NCI-H526 (cell line): ENCODE measurements at regions not wholly inside any gene's neighbourhood (a gene's known extent, or its start where the extent isn't known, plus 50 kb on each side); places are given as distances from the start of the nearest gene placed in this dataset.
"Not testable (repeated sequence)": the region's sequence is repeated elsewhere in the genome, so short reads cannot be mapped to it uniquely, and the experiment has no call there.

Source experiments
- DNase-seq, 2 experiments: peaks; one replicate each; lab custom pipeline; 2025; lab: John Stamatoyannopoulos, UW

DNA sequence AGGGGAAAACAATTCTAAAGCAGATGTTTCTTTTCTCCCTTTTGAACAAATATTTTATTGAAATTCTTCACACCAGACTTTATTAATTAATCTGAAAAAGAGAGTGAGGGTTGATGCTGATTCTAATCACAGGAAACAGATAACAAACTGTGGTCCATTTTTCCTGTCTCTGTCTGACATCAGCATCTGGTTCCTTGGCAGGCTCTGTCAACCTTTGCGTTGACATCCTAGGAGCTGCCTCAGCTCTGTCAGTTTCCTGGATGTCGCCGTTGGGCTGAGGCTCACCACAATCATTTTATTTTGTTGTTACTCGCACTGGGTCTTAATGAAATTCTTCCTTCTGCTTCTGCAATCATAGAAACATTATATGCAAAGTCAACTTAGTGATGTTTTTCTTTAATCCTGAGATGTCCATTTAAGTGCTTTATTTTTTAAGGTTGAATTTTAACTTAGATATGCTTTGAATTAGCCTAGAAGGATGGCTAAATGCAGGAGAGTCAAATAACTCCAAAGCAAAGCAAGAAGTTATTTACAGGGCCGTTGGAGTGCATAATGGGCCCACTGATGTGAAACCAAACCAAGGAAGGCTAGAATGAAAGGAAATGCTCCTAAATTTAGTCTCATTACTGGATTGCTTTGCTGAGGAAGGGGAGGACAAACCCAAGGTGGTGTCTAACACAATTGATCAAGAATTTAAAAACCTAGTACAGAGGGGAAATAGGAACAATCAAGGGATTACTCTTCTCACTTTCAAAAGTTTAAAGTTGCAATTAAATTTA is 542.4 kb downstream of the FLRT2 start:
- no peak for DNase-seq

DNA sequence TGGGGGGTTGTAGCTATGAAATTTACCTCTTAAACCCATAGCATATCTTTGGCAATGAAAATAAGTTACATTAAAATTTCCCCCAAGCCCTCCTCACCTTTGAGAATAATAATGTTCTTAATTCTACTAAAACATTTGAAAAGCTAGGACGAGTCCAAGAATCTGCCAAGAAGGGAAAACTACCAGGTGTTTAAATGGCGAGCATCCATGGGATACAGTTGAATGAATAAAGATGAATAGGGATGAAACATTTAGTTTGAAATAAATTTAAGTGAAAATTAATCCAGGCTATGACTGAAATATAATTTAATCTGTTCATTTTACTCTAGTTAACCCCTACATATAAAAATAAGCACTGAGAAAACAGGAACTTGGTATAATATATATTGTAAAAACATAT is 536.7 kb downstream of the FLRT2 start:
- DNase-seq: no peak

DNA sequence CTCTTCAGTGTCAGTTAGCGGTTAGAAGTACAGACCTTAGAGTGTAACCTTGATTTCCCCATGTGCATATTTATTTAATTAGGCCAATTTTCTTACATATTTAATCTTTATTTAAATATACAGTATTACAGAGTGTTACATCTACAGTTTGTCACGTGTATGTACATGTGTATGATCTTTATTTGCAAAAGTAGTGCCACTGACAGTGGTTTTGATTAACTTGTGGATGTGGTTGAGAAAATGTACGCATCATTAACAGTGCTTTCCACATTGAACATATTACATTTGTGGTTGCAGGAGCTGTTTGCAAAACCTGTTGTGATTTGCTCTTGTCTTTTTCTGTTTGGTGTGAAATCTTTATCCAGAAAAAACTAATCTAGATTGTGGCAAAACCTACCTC is 535.5 kb downstream of the FLRT2 start:
- no peak for DNase-seq

DNA sequence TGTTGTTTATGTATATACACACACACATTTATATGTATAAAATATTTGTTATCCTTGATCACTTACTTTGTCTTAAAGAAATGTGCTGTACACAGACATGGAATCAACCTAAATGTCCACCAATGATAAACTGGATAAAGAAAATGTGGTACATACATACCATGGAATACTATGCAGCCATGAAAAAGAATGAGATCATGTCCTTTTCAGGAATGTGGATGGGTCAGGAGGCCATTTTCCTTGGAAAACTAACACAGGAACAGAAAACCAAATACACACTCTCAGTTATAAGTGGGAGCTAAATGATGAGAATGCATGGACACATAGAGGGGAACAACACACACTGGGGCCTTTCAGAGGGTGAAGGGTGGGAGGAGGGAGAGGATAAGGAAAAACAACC is 534.7 kb downstream of the FLRT2 start:
- not testable (repeated sequence) for DNase-seq

DNA sequence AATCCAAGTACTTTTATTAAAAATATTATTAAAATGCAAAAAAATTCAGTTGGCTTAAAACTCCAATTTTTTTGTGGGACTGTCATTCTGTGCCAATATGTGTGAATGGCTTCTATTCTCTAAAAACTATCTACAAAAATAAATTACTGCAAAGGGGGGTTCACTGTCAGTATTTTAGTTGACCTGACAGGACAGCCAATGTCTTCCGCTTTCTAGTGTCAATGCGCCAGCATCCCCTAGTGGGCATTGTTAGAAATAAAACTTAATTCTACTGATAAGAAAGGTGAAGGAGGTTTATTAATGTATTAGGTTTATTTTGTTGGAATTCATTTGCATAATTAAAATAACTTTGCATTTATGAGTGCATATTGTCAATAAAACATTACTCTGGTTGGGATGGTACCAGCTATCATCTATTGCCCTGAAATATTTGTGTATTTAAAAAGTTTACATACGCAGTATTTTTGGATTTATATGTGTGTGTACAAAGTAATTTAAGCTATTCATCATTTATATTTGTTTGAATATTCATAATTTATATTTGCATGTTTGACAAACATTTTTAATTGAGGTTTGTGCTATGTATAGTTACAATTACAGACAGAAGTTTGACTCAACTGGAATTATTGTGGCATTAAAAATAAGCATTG is 527.2 kb downstream of the FLRT2 start:
- DNase-seq: peak; percentile 39 to 62

DNA sequence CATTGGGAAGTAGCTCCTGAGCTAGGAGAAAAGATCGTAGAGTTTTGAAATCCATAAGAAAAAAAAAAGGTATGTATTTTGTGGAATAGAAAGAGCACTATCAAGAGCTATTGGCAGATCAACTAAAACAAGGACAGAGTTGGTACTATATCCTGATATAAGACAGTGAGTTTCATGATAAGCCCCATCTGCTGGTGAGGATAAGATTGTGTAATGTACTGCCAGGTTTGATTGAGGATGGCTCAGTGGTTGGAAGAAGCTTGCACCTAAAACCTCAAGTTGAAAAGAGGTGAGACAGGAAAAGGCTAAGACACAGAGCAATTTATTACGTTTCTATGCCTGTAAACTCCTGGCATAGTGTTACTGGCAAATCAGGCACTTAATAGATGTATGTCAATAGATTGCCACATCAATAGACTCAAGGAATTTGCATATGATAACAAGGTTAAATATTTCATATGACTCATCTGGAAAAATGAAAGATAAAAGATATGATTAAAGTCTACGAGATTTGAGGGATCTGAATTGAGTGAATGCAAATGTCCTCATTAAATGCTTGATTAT is 525.6 kb downstream of the FLRT2 start:
- peak; percentile 24 to 44 for DNase-seq

DNA sequence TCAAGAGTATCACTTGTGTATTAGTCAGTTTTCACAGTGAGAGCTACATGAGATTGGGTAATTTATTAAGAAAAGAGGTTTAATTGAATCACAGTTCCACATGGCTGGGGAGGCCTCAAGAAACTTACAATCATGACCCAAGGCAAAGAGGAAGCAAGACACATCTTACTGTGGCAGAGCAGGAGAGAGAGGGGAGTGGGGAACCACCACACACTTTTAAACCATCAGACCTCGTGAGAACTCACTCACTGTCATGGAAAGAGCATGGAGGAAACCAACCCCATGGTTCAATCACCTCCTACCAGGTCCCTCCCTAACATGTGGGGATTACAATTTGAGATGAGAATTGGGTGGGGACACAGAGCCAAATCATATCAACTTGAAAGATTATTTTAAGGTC is 522.9 kb downstream of the FLRT2 start:
- no peak for DNase-seq

DNA sequence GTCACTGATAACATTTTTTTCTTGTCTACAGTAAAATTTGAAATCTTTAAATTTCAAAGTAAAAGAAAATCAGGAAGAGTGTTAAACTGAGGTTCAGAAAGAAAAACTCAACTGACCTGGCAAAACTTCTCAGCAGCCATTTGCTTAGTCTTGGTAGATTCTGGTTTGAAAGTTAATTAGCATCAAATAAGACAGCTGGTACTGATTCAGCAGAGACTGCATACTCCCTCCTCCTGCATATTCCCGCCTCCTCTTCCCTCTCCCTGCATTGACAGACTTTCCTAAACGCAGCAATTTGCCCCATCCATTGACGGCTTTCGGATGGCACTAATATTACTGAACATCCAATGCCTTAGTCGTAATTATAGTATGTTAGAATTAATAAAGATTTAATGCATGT is 520.8 kb downstream of the FLRT2 start:
- no peak for DNase-seq

DNA sequence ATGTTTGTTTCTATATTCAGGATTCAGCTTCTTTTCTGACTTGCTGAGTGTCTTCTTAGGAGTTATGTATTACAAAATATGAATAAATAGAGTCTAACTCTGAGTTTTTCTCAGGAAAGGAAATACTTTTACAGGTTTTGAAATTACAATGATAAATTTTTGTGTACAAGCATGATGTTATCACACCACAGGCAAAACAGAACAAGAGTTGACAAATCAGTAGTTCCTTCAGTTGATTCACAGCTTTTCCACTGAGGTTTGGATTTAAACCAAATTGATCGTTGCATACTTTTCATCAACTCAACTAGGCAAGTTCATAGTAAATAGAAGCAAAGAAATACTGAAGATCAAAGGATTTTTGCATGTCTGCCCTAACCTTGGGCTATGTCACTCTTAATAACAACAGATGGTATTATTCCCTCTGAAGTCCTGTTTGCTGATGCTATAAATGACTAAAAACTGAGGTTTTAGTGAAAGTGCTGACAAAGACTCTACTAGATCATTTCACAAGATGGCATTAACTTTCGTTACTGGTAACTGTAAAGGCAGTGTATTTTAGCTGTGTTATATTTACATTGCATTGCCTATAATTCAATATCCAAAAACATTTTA is 520.2 kb downstream of the FLRT2 start:
- DNase-seq: no peak

DNA sequence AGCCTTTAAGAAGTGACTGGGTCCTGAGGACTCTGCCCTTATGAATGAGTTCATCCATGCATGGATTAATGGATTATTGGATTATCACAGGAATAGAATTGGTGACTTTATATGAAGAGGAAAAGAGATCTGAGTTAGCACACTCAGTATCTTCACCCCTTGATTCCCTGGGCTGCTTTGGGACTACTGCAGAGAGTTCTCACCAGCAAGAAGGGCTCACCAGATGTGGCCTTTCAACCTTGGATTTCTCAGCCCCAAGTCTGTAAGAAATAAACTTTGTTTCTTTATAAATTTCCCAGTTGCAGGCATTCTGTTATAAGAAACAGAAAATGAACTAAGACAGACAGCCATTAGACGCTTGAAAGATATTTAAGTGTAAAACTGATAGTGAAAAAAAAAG is 509.2 kb downstream of the FLRT2 start:
- no peak for DNase-seq

DNA sequence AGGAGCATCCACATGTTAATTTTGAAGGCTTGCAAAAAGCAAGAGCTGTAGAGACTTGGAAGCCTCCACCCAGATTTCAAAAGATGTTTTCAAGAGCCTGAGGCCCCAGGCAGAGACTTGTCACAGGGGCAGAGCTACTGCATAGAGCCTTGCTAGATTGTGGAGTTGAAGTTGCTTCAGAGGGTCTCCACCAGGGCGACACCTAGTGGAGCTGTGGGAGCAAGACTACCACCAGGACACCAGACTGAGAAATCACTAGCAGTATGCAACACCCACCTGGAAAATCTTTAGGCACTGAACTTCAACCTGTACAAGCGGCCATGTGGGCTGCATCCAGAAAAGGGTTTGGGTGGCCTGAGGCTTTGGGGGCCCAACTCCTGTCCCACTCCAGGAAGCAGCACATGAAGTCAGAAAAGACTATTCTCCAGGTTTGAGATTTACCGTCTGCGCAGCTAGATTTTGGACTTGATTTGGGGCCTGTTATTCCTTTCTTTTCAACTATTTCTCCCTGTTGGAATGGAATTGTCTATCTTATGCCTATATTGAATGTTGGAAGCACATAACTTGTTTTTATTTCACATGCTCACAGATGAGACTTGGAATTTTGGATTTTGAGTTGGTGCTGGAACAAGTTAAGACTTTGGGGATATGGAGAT is 508.6 kb downstream of the FLRT2 start:
- DNase-seq: peak; percentile 21 to 66

DNA sequence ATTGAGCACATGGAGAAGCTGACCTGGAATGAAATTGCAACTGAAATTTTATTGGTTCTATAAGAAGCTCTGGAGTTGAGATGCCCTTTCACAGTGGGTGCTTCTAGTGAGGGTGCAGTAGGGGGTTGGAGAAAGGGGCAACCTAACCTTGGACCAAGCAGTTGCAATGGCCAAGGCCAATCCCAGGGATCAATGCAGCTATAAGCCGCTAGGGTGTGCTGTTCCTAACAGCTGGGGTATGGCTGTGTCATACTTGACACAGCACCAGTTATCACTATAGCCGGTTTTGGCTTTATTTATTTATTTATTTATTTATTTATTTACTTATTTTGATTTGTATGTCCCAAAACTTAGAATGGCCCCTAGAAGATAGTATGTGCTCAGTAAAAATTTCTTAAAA is 505.9 kb downstream of the FLRT2 start:
- peak in 1 of 2 experiments; percentile 25 for DNase-seq

DNA sequence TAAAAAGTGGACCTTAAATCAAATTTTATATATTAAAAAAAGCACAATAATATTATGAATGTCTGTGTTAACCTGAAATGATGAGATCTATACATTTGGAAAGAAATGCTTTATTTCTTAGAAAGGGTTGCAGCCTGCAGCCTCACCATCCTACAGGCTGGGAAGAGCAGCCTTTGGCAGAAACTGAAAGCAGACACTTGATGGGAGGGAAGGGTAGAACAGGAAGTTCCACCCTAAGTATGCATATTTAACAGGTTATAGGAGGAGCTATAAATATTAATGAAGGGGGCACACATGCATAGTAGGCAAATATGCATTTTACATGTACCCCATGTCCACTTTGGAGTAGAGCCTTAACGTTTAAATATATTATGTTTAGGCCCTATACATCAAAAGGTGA is 498.0 kb downstream of the FLRT2 start:
- no peak for DNase-seq

DNA sequence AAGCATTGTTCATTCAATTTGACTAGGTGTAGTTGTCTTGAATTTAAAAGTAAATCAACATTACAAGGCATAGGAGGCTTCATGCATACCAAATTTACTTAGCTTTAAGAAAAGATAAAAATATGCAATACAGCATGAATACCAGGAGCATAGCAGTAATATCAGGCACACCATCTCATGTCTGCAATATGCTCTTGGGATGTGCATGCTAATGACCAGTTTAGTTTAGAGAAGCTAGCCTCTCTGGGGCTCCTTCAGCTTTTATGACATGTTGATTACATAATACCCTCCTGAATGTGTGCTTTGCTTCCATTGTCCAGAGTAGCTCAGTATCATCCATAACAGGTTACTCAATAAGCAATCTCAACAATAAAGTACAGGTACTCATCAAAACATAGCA is 497.2 kb downstream of the FLRT2 start:
- no peak for DNase-seq

DNA sequence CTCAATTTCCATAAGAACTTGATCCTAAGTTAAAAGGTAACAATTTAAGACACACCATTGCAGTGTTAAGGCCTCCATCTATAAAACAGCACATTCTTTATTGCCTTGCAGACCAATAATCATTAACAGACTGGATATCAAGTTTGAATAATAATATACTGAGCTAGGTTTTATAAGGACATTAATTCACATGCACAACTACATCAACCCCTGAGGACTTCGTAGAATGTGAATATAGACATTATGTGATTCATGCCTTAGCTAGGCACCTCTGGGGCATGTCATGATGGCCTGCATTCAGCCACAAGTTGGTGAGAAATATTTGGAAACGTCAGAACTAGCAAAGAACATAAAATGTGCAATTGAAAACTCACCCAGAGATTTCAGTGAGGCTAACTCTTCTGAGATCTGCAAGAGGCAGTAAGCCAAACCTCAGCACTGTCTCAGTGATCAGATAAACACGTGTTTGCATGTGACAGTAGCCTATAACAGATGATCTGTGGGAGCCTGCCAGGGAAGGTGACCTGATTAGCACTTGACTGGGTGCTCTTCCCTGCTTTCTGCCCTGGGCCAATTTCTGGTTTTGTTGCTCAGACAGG is 492.2 kb downstream of the FLRT2 start:
- no peak for DNase-seq

DNA sequence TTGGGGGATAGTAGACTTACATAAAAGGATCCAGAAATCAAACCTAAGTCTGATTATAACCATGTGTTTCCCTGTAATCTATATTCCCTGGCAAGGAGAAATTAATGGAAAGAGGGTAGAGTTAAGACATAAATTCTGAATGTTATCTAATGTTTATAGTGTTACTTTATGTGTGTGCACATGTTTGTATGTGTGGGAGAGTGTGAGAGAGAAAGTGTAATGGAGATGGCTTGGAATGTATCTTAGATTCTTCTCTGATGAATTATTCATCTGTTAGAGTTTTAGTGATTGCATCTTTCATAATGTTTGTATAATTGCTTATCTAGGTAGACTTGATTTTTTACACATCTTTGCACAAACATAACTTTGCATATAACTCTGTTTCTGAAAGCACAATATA is 490.9 kb downstream of the FLRT2 start:
- no peak for DNase-seq

DNA sequence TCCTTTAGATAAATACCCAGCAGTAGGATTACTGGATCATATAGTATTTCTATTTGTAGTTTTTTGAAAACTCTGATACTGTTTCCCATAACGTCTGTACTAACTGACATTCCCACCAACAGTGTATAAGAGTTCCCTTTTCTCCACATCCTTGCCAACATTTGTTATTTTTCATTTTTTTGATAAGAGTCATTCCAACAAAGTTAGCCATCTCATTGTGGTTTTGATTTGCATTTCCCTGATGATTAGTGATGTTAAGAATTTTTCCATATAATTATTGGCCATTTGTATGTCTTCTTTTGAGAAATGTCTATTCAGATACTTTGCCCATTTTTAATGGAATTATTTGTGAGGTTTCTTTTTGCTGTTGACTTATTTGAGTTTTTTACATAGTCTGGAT is 486.0 kb downstream of the FLRT2 start:
- DNase-seq: no peak

DNA sequence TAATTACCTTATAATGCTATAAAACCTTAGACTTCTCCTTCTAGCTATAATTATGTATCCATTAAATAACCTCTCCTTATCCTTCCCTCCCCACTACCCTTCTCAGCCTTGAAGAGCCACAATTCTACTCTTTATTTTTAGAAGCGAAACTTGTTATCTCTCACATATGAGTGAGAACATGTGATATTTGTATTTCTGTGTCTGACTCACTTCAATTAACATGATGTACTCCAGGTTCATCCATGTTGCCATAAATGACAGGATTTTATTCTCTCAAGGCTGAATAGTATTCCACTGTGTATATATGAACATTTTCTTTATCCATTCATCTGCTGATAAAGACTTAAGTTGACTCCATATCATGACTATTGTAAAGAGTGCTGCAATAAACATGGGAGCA is 485.6 kb downstream of the FLRT2 start:
- DNase-seq: no peak

DNA sequence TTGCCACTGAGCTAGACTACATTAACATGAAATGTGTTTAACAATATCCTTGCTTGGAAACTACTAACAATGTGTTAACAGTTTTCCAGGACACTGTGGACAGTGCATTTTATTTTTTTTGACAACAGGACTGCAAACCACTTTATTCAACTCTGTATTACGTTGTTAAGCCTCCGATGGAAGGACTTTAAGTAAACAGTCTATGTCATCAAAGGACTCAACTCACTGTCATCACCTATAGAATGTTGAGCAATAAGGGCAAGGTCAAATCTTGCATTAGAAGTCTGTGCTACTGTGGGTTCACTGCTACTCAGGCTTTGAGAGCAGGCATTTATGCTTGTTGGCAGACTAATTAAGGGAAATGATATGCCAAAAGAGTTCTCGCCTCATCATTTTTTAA is 483.7 kb downstream of the FLRT2 start:
- no peak for DNase-seq

DNA sequence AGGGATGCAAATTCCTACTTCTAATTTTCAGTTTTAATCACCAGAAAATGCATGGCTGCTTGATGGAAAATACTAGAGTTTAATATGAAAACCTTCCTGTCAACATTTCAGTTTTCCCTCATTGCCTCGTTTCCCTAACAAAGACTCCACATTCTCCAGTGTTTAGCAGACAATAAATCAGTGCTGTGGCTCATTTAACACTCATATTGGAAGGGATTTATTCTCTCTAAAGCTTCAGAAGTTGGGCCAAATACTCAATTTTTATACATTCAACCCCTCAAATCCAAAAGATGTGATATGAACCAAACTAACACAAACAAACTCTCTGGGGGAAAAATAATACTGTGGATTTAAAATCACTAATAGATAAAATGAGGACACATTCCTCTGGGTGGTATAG is 482.5 kb downstream of the FLRT2 start:
- DNase-seq: no peak

DNA sequence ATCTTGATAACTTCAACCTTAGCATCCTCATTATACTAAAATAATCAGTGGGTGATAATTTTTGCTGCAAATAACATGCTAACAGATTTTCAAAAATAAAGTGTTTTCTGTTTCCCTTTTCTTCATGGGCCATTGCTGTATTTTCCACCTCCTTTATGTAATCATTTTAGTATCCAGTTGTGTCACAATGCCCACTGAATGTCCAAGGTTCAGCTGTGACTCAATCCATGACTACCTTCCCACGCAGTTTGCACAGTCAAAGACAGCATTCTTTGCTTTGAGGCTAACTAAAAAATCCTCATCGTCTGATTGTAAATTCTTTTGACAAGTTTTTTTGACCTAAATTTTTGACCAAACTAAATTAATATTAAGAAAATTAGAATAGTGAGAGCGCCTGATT is 474.1 kb downstream of the FLRT2 start:
- DNase-seq: no peak

DNA sequence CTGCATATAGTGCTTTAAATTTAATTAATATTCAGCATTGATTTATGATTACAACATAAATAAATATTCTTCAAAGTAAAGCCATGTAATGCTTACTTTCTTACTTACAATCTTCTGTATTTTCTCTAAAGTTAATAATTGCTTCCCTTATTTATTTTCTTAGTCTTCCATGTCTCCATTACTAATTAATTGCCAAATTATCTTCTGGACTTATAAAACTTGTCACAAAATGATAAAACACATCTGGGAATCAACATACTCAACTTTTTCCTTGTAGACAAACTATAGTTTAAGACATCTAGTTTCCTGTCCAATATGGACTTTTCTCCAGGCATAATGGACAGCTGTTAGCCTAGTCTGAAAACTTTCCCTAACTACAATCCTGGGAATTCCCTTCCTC is 466.6 kb downstream of the FLRT2 start:
- DNase-seq: no peak
